ENCODE measurements at regions not wholly inside any gene's neighbourhood (a gene's known extent, or its start where the extent isn't known, plus 50 kb on each side); places are given as distances from the start of the nearest gene placed in this dataset.

GRCh38 chr13:30097701-30098100 lies 209.7 kb downstream of the KATNAL1 start:
- no peak overlapping the region for H3K27ac ChIP-seq
- H3F3A ChIP-seq (ENCODE audit: insufficient read depth, low read depth): no peaks in the 10 kb centered on the region
- no peaks in the 10 kb centered on the region for H3K27me3 ChIP-seq (ENCODE audit: insufficient read depth, low read depth)
- no peaks in the 10 kb centered on the region for H3K9me2 ChIP-seq (ENCODE audit: insufficient read depth)
- H3K4me3 ChIP-seq: no peak overlapping the region
- no peaks in the 10 kb centered on the region for H3K4me1 ChIP-seq (replicated peaks; ENCODE audit: insufficient read depth)
- TF ChIP-seq EZH2 (IDR thresholded peaks at IDR 0.05; ENCODE audit: low read depth) (no peak), CTCF (conservative IDR thresholded peaks at IDR 0.05) (no peak)
- H3K36me3 ChIP-seq (ENCODE audit: low read depth): no peaks in the 10 kb centered on the region
- intact Hi-C loops (cut with micrococcal nuclease; ENCODE audit: unreplicated experiment): no loop called here
- H3K79me2 ChIP-seq (ENCODE audit: low read depth): no peaks in the 10 kb centered on the region
- H2AFZ ChIP-seq: no peak overlapping the region
- H3K4me2 ChIP-seq: no peak overlapping the region
- no TSS peak for BruUV-seq (replicated peaks)
- ChIA-PET POLR2A (ENCODE audit: unreplicated experiment) (no interaction called here), CTCF (no interaction called here)
- H3K9me3 ChIP-seq (ENCODE audit: insufficient read depth, low read depth): no peaks in the 10 kb centered on the region
- DNase-seq: no peak
- H4K20me1 ChIP-seq (ENCODE audit: insufficient read depth): no peaks in the 10 kb centered on the region

- Histone ChIP-seq H2AFZ (no peak overlapping the region), H3K9me2 (ENCODE audit: insufficient read depth) (no peaks in the 10 kb centered on the region), H3K4me2 (no peak overlapping the region), H3K27me3 (ENCODE audit: insufficient read depth, low read depth) (no peaks in the 10 kb centered on the region), H3K4me3 (no peak overlapping the region), H3K36me3 (ENCODE audit: low read depth) (no peaks in the 10 kb centered on the region), H3K79me2 (ENCODE audit: low read depth) (no peaks in the 10 kb centered on the region), H3F3A (ENCODE audit: insufficient read depth, low read depth) (no peaks in the 10 kb centered on the region), H3K4me1 (replicated peaks; ENCODE audit: insufficient read depth) (no peaks in the 10 kb centered on the region), H3K9me3 (ENCODE audit: insufficient read depth, low read depth) (no peaks in the 10 kb centered on the region), H4K20me1 (ENCODE audit: insufficient read depth) (no peaks in the 10 kb centered on the region), H3K27ac (no peak overlapping the region)
- ChIA-PET POLR2A (ENCODE audit: unreplicated experiment) (no interaction called here), CTCF (no interaction called here)
- DNase-seq: no peak
- no peak for TF ChIP-seq CTCF (conservative IDR thresholded peaks at IDR 0.05)
- intact Hi-C loops (cut with micrococcal nuclease; ENCODE audit: unreplicated experiment): no loop called here
- no TSS peak for BruUV-seq (replicated peaks)
These were observed 210.3 kb downstream of the KATNAL1 start for GRCh38 chr13:30097089-30097488.

GRCh38 chr13:30094015-30094414 lies 213.3 kb downstream of the KATNAL1 start:
- ChIA-PET CTCF (no interaction called here), POLR2A (ENCODE audit: unreplicated experiment) (no interaction called here)
- Histone ChIP-seq H3K9me2 (ENCODE audit: insufficient read depth) (no peaks in the 10 kb centered on the region), H3K27ac (no peak overlapping the region), H3K4me2 (no peak overlapping the region), H3K4me3 (no peak overlapping the region), H4K20me1 (ENCODE audit: insufficient read depth) (no peaks in the 10 kb centered on the region), H3K79me2 (ENCODE audit: low read depth) (no peaks in the 10 kb centered on the region), H3F3A (ENCODE audit: insufficient read depth, low read depth) (no peaks in the 10 kb centered on the region), H3K9me3 (ENCODE audit: insufficient read depth, low read depth) (no peaks in the 10 kb centered on the region), H3K4me1 (replicated peaks; ENCODE audit: insufficient read depth) (no peaks in the 10 kb centered on the region), H3K27me3 (ENCODE audit: insufficient read depth, low read depth) (no peaks in the 10 kb centered on the region), H2AFZ (no peak overlapping the region), H3K36me3 (ENCODE audit: low read depth) (no peaks in the 10 kb centered on the region)
- intact Hi-C loops (cut with micrococcal nuclease; ENCODE audit: unreplicated experiment): no loop called here
- no peak for TF ChIP-seq EZH2 (IDR thresholded peaks at IDR 0.05; ENCODE audit: low read depth)
- no peak for TF ChIP-seq CTCF (conservative IDR thresholded peaks at IDR 0.05)
- DNase-seq: no peak
- BruUV-seq (replicated peaks): no TSS peak

Data from PC-9 (cell line).